OCI-LY1 (cell line): ENCODE measurements at regions not wholly inside any gene's neighbourhood (a gene's known extent, or its start where the extent isn't known, plus 50 kb on each side); places are given as distances from the start of the nearest gene placed in this dataset.

Experiments used
- H2AFZ ChIP-seq: fragments of 200-600 bp; sonication (generic), shearing (Covaris generic); 2 replicates; pipeline ENCODE4 v1.6.0; 2014; ENCODE audit warnings: antibody characterized with exemption, mild to moderate bottlenecking, low read length
- H3F3A ChIP-seq: fragments of 200-600 bp; sonication (generic), shearing (Covaris generic); 2 replicates; pipeline ENCODE4 v1.6.0; 2014; ENCODE audit warnings: mild to moderate bottlenecking, antibody characterized with exemption, low read length, moderate library complexity; ENCODE audit not compliant: insufficient read depth
- H3K27ac ChIP-seq: fragments of 200-600 bp; sonication (generic); 2 replicates; pipeline ENCODE4 v1.5.1; 2014; ENCODE audit warnings: low read length, mixed run types, mild to moderate bottlenecking, low read depth; ENCODE audit not compliant: poor library complexity, severe bottlenecking
- H3K27me3 ChIP-seq: fragments of 200-600 bp; sonication (generic); 2 replicates; pipeline ENCODE4 v1.6.0; 2014; ENCODE audit warnings: antibody characterized with exemption, mild to moderate bottlenecking, low read length, moderate library complexity; ENCODE audit not compliant: insufficient read depth
- H3K36me3 ChIP-seq: fragments of 200-600 bp; sonication (generic); 2 replicates; pipeline ENCODE4 v1.6.1; 2014; ENCODE audit warnings: mild to moderate bottlenecking, antibody characterized with exemption, low read length, moderate library complexity, mixed read lengths; ENCODE audit not compliant: insufficient read depth
- H3K4me1 ChIP-seq: fragments of 200-600 bp; sonication (generic); 2 replicates; pipeline ENCODE4 v1.5.1; 2014; ENCODE audit warnings: mild to moderate bottlenecking, low read length, moderate library complexity; ENCODE audit not compliant: insufficient read depth, severe bottlenecking
- H3K4me2 ChIP-seq: fragments of 200-600 bp; sonication (generic), shearing (Covaris generic); 2 replicates; pipeline ENCODE4 v1.6.1; 2014; ENCODE audit warnings: low read length
- H3K4me3 ChIP-seq: fragments of 200-600 bp; sonication (generic); 2 replicates; pipeline ENCODE4 v1.5.1; 2014; ENCODE audit warnings: low read length, low read depth, mild to moderate bottlenecking, mixed read lengths; ENCODE audit not compliant: poor library complexity, severe bottlenecking
- H3K79me2 ChIP-seq: fragments of 200-600 bp; shearing (Covaris generic); 2 replicates; pipeline ENCODE4 v1.6.1; 2016; ENCODE audit warnings: mixed run types, low read length, mixed read lengths; ENCODE audit not compliant: insufficient read depth
- H3K9ac ChIP-seq: fragments of 200-600 bp; sonication (generic), shearing (Covaris generic); 2 replicates; pipeline ENCODE4 v1.6.1; 2014; ENCODE audit warnings: mild to moderate bottlenecking, low read length, mixed read lengths
- H3K9me2 ChIP-seq: fragments of 200-600 bp; sonication (generic), shearing (Covaris generic); 2 replicates; pipeline ENCODE4 v1.6.1; 2014; ENCODE audit warnings: low read depth, mild to moderate bottlenecking, low read length, mixed read lengths
- H3K9me3 ChIP-seq: fragments of 200-600 bp; shearing (Covaris generic); 2 replicates; pipeline ENCODE4 v1.6.1; 2014; ENCODE audit warnings: low read length, mixed read lengths
- H4K20me1 ChIP-seq: fragments of 200-600 bp; sonication (generic), shearing (Covaris generic); 2 replicates; pipeline ENCODE4 v1.6.0; 2016; ENCODE audit warnings: mild to moderate bottlenecking, low read length; ENCODE audit not compliant: insufficient read depth
- CTCF ChIP-seq: fragments of 200-600 bp; sonication (generic), shearing (Covaris generic); IDR thresholded peaks from 2 replicates; pipeline ENCODE4 v1.5.1; 2017; ENCODE audit warnings: mild to moderate bottlenecking, antibody characterized with exemption, low read length, moderate library complexity, mixed read lengths
- EZH2 ChIP-seq: fragments of 200-600 bp; sonication (generic), shearing (Covaris generic); IDR thresholded peaks from 2 replicates; pipeline ENCODE4 v1.8.0; 2017; ENCODE audit warnings: borderline replicate concordance, mixed run types, mild to moderate bottlenecking, antibody characterized with exemption, low read length, moderate library complexity, mixed read lengths

GRCh38 chr2:20130160-20130560 lies 78.7 kb upstream of the LAPTM4A start:
- Histone ChIP-seq H3K4me1 (no peaks in the 10 kb centered on the region), H3K27me3 (0 out of 2 replicates have a peak, but pooled peaks cover 1% of the 10 kb centered on the region), H4K20me1 (no peaks in the 10 kb centered on the region), H3K9ac (no peak overlapping the region), H2AFZ (no peak overlapping the region), H3K79me2 (no peaks in the 10 kb centered on the region), H3K4me3 (no peak overlapping the region), H3K4me2 (no peak overlapping the region), H3K27ac (no peak overlapping the region), H3K36me3 (no peaks in the 10 kb centered on the region), H3K9me3 (no peaks in the 10 kb centered on the region), H3K9me2 (no peaks in the 10 kb centered on the region), H3F3A (no peaks in the 10 kb centered on the region)
- TF ChIP-seq EZH2 = no peak
- no peak for TF ChIP-seq CTCF

GRCh38 chr2:20129331-20130159 lies 78.1 kb upstream of the LAPTM4A start:
- no peak overlapping the region for H3K4me2 ChIP-seq
- H3K9ac ChIP-seq = no peak overlapping the region
- H3F3A ChIP-seq = no peaks in the 10 kb centered on the region
- H3K9me3 ChIP-seq = no peaks in the 10 kb centered on the region
- no peak overlapping the region for H3K4me3 ChIP-seq
- no peak for TF ChIP-seq EZH2
- no peak for TF ChIP-seq CTCF
- H3K27ac ChIP-seq = no peak overlapping the region
- no peaks in the 10 kb centered on the region for H3K9me2 ChIP-seq
- H3K36me3 ChIP-seq = no peaks in the 10 kb centered on the region
- H2AFZ ChIP-seq = no peak overlapping the region
- peaks cover 4% of the 10 kb centered on the region; the same call in 1 of the 2 replicates for H3K27me3 ChIP-seq
- no peaks in the 10 kb centered on the region for H3K79me2 ChIP-seq
- no peaks in the 10 kb centered on the region for H3K4me1 ChIP-seq
- H4K20me1 ChIP-seq = no peaks in the 10 kb centered on the region

- no peak overlapping the region for H3K9ac ChIP-seq
- no peaks in the 10 kb centered on the region for H3K9me2 ChIP-seq
- H3F3A ChIP-seq = no peaks in the 10 kb centered on the region
- H2AFZ ChIP-seq = no peak overlapping the region
- H3K27me3 ChIP-seq = peaks cover 4% of the 10 kb centered on the region; the same call in 1 of the 2 replicates
- no peak overlapping the region for H3K27ac ChIP-seq
- TF ChIP-seq CTCF = no peak
- no peak for TF ChIP-seq EZH2
- H3K79me2 ChIP-seq = no peaks in the 10 kb centered on the region
- no peak overlapping the region for H3K4me2 ChIP-seq
- H3K4me3 ChIP-seq = no peak overlapping the region
- no peaks in the 10 kb centered on the region for H4K20me1 ChIP-seq
- H3K4me1 ChIP-seq = no peaks in the 10 kb centered on the region
- no peaks in the 10 kb centered on the region for H3K36me3 ChIP-seq
- H3K9me3 ChIP-seq = no peaks in the 10 kb centered on the region
Measured at GRCh38 chr2:20128506-20129330, 77.3 kb upstream of the LAPTM4A start.
